Transverse colon (tissue), 4 donors: ENCODE measurements at regions not wholly inside any gene's neighbourhood (a gene's known extent, or its start where the extent isn't known, plus 50 kb on each side); places are given as distances from the start of the nearest gene placed in this dataset.

Experiments used
- EP300 ChIP-seq: sonication (generic); formaldehyde crosslinking; IDR thresholded peaks from one replicate; pipeline ENCODE4 v1.6.1; 2017; ENCODE audit warnings: antibody characterized with exemption, low read depth
- POLR2A ChIP-seq: fragments of 450-650 bp; IDR thresholded peaks from one replicate; pipeline ENCODE4 v1.6.1; 2016; ENCODE audit warnings: antibody characterized with exemption, mild to moderate bottlenecking, moderate library complexity
- POLR2AphosphoS5 ChIP-seq, 3 donors: sonication (generic); formaldehyde crosslinking; IDR thresholded peaks; one replicate each; pipeline ENCODE4 v1.6.1; 2016; ENCODE audit warnings: antibody characterized with exemption in 3 of 3
- TF ChIP-seq, protein P1 (sequence below), 5 experiments: fragments of 200-600 bp in 3 of 5; fragments of 450-650 bp in 2 of 5; sonication (generic) in 3 of 5; IDR thresholded peaks; 1 replicate in 2 of 5; 2 replicates in 3 of 5; pipeline ENCODE4 v1.5.1; 2016 to 2017; ENCODE audit warnings: antibody characterized with exemption in 5 of 5, inconsistent platforms in 3 of 5, mild to moderate bottlenecking in 2 of 5, moderate library complexity in 1 of 5

DNA sequence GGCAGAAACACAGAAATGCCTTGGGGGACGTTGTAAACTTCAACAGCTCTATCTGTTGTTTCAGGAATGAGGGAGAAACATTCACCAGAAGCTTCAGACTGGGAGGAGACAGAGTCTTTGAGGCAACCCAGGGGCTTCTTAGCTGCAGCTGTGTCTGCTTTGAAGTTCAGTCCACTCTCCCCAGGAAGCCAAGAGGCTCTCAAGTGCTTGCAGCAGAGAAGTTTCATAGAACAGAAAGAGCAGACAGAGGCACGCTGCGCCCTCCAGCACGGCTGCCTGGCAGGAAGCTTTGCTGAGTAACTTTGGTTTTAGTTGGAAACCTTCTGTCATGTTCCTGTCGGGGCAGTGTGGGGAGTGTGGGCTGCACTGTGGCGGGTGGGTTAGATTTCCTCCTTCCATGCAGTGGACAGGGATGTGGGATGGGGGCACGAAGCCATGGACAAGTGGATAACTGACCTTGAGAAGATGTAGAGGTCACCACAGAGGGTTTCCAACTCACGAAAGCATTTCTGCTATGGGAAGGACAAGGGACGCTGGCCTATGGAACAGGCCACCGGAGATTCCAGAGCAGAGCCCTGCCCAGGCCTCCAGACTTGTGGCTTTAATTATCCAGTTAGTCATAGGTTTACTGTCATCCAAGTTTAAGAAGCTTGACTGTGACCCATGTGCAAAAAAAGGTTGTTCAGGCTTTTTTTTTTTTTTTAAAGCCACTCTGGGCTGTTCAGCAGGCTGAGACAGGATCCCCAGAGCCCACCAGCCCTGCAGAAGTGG lies 107.7 kb downstream of the ARF6 start:
- peak; percentile 59 for TF ChIP-seq POLR2A
- TF ChIP-seq, protein P1, sequence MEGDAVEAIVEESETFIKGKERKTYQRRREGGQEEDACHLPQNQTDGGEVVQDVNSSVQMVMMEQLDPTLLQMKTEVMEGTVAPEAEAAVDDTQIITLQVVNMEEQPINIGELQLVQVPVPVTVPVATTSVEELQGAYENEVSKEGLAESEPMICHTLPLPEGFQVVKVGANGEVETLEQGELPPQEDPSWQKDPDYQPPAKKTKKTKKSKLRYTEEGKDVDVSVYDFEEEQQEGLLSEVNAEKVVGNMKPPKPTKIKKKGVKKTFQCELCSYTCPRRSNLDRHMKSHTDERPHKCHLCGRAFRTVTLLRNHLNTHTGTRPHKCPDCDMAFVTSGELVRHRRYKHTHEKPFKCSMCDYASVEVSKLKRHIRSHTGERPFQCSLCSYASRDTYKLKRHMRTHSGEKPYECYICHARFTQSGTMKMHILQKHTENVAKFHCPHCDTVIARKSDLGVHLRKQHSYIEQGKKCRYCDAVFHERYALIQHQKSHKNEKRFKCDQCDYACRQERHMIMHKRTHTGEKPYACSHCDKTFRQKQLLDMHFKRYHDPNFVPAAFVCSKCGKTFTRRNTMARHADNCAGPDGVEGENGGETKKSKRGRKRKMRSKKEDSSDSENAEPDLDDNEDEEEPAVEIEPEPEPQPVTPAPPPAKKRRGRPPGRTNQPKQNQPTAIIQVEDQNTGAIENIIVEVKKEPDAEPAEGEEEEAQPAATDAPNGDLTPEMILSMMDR (IDR thresholded peaks at IDR 0.05): peak in 1 of 5 experiments; percentile 16
- no peak for TF ChIP-seq EP300
- peak; percentile 7 to 76 (median 54) for TF ChIP-seq POLR2AphosphoS5 (IDR thresholded peaks at IDR 0.05)
